ENCODE measurements at regions not wholly inside any gene's neighbourhood (a gene's known extent, or its start where the extent isn't known, plus 50 kb on each side); places are given as distances from the start of the nearest gene placed in this dataset.
"Not testable (repeated sequence)": the region's sequence is repeated elsewhere in the genome, so short reads cannot be mapped to it uniquely, and the experiment has no call there.

GRCh38 chr2:16394072-16394985 lies 271.3 kb downstream of the CYRIA start:
- DNase-seq (ENCODE audit: low read depth): no peak

GRCh38 chr2:16393500-16394071 lies 272.0 kb downstream of the CYRIA start:
- no peak for DNase-seq (ENCODE audit: low read depth)

DNA sequence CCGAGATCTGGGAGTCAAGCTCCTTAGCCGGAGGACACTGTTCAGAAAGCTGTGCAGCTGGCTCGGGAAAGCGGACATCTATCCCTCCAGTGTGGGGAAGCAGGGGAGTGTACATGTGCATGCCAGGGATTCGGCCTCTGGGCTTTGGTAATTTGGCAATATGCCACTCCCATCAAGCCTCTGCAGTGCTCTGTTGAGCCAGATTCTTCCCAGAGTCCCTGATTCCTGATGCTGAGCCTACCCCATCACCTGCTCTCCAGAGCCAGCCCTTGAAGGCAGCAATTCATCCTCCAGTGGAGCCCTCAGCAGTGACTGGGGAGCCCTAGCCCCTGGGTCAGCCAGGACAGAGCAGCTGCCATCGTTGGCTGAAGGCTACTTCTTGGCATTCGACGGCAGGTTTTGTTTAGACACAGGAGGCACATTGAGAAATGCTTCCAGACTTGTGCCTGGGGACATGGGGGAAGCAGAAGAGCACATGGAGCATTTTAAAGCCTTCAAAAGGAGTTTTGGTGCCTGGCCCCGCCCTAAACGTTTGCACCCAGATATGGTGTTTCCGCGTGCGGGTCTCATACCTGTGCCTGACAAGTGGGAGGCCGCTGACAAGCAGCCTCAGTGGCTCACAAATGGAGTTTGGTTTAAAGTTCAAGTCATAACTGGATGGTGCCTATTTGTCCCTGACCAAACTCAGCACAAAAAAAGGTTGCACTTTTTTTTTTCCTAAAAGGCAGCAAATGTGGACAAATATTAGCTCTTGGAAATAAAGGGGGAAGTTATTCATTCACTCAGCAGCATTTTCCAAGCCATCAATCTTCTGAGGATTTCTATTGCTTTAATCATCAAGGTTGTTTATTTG lies 272.8 kb downstream of the CYRIA start:
- no peak for DNase-seq (ENCODE audit: low read depth)

- DNase-seq (ENCODE audit: low read depth): no peak
Observed at GRCh38 chr2:16391986-16392385, 273.6 kb downstream of the CYRIA start.

GRCh38 chr2:16390561-16390960 lies 275.1 kb downstream of the CYRIA start:
- no peak for DNase-seq (ENCODE audit: low read depth)

- no peak for DNase-seq (ENCODE audit: low read depth)
Observed at GRCh38 chr2:16389611-16390010, 276.0 kb downstream of the CYRIA start.

DNA sequence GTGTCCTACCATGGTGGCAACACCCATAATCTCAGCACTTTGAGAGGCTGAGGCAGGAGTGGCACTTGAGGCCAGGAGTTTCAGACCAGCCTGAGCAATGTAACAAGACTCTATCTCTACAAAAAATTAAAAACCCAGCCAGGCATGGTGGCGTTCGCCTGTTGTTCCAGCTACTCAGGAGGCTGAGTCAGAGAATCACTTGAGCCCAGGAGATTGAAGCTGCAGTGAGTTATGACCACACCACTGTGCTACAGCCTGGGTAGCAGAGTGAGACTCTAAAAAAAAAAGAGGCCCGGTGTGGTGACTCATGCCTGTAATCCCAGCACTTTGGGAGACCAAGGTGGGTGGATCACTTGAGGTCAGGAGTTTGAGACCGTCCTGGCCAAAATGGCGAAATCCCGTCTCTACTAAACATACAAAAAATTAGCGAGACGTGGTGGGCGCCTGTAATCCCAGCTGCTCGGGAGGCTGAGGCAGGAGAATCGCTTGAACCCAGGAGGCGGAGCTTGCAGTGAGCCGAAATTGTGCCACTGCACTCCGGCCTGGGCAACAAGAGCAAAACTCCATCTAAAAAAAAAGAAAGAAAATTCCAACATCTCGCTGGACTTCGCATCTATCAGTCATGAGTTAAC lies 277.3 kb downstream of the CYRIA start:
- DNase-seq (ENCODE audit: low read depth): not testable (repeated sequence)

DNA sequence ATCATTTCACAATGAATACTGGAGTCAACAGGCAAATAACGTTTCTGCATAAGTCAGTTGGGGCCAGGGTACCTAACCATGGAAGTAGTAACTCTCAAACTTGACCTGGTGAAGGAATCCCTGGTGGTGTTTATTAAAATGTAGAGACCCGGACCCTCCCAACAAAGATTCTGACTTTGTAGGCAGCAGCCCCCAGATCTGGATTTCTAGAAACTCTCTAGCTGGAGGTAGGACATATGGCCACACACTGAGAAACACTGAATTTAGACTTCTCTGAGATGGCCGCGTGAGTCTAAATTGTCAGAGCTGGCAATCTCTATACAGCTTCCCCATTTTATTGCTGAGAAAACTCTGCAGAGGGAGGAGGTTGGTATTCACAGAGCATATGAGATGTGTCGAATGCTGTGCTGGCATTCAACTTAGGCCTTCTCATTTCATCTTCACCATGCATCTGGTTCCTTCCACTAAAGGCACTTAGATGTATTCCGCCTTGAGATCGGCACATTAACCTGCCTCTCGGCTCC lies 278.1 kb downstream of the CYRIA start:
- no peak for DNase-seq (ENCODE audit: low read depth)

GRCh38 chr2:16386431-16386830 lies 279.2 kb downstream of the CYRIA start:
- no peak for DNase-seq (ENCODE audit: low read depth)

DNA sequence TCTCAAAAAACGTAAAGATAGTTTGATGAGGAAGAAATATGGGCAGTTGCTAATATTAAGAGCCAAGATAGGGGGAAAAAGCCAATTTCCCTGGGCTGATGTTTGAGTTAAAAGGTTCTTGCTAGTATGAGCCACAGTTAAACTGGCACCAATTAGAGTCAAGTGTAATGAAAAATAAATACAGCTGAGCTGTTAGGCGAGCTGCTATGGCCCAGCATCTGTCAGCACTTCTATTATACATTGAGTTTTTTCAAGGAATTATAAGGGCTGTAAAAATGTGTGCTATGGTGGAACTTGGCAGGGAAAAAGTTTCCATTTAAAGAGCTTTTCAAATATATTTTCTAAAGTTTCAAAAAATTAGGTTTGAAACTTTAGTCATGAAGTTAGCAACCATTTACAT lies 279.6 kb downstream of the CYRIA start:
- DNase-seq (ENCODE audit: low read depth): no peak

DNA sequence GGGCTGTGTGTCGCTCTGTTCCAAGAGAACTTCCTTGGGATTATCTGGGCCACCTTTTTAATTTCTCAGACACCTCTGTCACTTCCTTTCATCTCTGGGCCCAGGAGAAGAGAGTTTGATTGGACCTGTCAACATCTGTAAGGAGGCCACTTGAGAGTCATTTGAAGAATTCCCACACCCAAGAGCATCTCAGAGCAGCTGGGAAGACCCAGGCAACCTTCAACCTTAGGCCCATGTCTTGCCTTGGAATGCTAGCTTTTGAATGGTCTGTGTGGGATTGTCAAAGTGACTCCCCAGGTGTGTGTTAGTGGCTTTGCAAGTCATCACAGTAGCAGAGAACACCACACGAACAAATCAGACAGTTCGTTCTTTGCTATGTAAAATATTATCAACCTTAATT lies 280.3 kb downstream of the CYRIA start:
- no peak for DNase-seq (ENCODE audit: low read depth)

DNA sequence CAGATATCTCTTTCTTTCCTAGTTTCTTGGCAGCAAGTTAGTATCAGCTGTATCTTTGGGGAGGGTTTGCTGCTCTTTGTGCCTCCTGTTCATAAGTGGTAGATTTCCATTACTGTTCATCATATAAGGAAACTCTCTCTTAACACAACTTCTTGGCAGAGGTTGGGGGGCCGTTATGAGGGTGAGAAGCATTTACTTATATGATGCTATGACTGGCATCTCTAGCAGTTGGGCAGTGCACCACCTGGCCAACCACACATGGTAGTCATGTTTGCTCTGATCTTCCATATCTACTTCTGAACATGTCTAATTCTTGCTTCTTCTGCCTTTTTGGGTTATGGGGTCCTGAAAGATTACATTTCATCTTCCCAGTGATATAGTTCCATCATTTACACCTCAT lies 282.2 kb downstream of the CYRIA start:
- no peak for DNase-seq (ENCODE audit: low read depth)

DNA sequence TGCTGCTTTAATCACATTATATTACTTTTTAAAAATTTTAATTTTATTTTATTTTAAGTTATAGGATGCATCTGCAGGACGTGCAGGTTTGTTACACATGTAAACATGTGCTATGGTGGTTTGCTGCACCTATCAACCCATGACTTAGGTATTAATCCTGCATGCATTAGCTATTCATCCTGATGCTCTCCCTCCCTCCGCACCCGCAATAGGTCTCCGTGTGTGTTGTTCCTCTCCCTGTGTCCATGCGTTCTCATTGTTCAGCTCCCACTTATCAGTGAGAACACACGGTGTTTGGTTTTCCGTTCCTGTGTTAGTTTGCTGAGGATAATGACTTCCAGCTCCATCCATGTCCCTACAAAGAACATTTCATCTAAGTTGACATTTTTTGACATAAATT lies 283.2 kb downstream of the CYRIA start:
- DNase-seq (ENCODE audit: low read depth): no peak

- DNase-seq (ENCODE audit: low read depth): no peak
Observed at GRCh38 chr2:16381511-16381910, 284.1 kb downstream of the CYRIA start.

DNA sequence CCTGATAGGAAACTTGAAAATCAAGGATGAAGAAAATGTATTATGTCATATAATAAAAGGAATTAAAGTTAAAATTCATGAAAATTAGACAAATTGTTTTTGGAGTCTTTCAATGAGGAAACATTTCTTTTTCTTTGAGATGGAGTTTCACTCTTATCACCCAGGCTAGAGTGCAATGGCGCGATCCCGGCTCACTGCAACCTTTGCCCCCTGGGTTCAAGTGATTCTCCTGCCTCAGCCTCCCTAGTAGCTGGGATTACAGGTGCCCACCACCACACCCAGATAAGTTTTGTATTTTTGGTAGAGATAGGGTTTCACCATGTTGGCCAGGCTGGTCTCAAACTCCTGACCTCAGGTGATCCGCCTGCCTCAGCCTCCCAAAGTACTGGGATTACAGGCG lies 285.7 kb downstream of the CYRIA start:
- DNase-seq (ENCODE audit: low read depth): not testable (repeated sequence)

- DNase-seq (ENCODE audit: low read depth): not testable (repeated sequence)
Observed at GRCh38 chr2:16379061-16379460, 286.6 kb downstream of the CYRIA start.

DNA sequence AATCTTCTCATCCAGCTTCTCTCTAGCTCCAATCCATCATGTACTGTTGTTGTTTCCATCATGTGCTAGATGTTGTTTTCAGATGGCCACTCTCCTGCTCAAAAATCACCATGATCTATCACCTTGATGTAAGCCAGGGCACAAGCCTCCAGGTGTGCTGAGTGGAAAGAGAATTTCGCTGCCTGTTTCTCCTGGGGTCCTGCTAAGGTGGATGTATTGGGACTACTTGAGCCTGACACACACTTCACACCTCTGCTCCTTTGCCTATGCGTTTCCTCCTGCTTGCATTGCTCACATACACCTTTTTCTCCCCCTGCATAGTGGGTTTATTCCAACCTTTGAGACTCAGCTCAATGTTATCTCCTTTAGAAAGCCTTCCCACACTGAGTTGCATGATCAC lies 287.6 kb downstream of the CYRIA start:
- DNase-seq (ENCODE audit: low read depth): no peak

GRCh38 chr2:16375981-16376380 lies 289.7 kb downstream of the CYRIA start:
- DNase-seq (ENCODE audit: low read depth): no peak

GRCh38 chr2:16375351-16375750 lies 290.3 kb downstream of the CYRIA start:
- DNase-seq (ENCODE audit: low read depth): no peak

DNA sequence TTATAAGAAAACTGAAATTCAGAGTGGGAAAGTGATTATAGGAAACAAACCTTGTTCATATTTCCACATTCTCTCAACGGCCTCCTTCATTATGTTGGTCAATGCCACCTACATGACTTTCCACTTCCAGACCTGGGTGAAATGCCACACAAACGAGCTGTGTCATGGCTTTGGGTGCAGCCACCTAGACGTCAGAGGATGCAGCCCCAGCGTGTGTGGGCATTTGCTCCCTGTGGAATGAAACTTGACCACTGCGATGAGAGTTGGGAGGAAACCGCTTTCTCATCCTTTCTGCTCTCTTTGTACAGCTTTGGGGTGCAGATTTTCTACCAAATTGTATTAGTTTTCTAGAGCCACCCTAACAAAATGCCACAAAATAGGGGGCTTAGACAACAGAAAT lies 291.0 kb downstream of the CYRIA start:
- DNase-seq (ENCODE audit: low read depth): no peak

DNA sequence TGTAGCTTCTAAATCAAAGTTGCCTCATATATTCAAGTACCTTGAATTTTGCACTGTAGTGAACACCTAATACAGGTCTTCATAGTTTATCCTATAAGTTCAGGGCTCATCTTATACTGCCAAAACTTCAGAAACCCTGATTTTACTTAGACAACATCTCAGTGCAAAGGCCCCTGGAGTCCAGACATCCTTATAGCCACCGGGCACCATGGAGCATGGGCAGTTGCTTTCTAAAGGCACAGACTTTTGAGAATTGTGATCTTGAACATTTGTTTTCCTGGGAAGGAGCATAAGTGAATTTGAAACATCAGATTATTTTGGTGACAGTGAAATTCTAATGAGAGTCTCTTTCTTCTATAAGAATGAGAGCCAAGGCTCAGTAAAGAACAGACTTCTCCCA lies 292.3 kb downstream of the CYRIA start:
- no peak for DNase-seq (ENCODE audit: low read depth)

GRCh38 chr2:16371751-16372150 lies 293.9 kb downstream of the CYRIA start:
- DNase-seq (ENCODE audit: low read depth): no peak

Data from fibroblast of gingiva (primary cell).